Cardiac fibroblast (primary cell): ENCODE measurements at regions not wholly inside any gene's neighbourhood (a gene's known extent, or its start where the extent isn't known, plus 50 kb on each side); places are given as distances from the start of the nearest gene placed in this dataset.

Source experiments
- DNase-seq, 2 donors: peaks; one replicate each; pipeline versions ENCODE4 v3.0.0 to v3.0.0-alpha.2; 2010; ENCODE audit warnings: low read depth in 2 of 2
- H3K4me3 ChIP-seq, 2 donors: replicated peaks in 1 of 2; 1 replicate in 1 of 2; 2 replicates in 1 of 2; pipeline ENCODE4 v1.5.1; 2011; ENCODE audit warnings: low read depth in 2 of 2, low read length in 2 of 2, mild to moderate bottlenecking in 2 of 2, moderate library complexity in 1 of 2
- CTCF ChIP-seq: IDR thresholded peaks from one replicate; pipeline ENCODE4 v1.5.1; 2011; ENCODE audit warnings: low read depth, mild to moderate bottlenecking, low read length, inconsistent platforms

- DNase-seq, result peak in 1 of 2 donors; percentile 53
- no peak overlapping the region for H3K4me3 ChIP-seq
- TF ChIP-seq CTCF, result no peak
Observed at GRCh38 chr6:111971866-111972532, 81.9 kb upstream of the CCN6 start.

DNA sequence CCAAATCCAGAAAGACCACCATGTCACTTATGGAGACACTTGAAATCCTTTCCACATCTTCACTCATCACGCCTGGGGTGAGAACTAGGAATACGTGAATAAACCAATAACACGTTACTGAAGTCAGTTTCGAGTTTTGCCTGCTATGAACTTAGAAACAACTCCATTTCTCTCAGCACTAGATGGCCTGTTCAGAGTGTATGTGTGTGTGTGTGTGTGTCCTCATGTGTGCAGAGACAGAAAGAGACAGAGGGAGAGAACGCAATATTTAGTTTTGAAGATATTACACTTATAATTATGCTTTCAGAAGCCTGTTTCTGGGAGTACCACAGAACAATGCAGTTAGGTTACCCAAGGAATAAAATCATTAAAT is 81.2 kb upstream of the CCN6 start:
- no peak for TF ChIP-seq CTCF
- no peak overlapping the region for H3K4me3 ChIP-seq
- no peak for DNase-seq

DNA sequence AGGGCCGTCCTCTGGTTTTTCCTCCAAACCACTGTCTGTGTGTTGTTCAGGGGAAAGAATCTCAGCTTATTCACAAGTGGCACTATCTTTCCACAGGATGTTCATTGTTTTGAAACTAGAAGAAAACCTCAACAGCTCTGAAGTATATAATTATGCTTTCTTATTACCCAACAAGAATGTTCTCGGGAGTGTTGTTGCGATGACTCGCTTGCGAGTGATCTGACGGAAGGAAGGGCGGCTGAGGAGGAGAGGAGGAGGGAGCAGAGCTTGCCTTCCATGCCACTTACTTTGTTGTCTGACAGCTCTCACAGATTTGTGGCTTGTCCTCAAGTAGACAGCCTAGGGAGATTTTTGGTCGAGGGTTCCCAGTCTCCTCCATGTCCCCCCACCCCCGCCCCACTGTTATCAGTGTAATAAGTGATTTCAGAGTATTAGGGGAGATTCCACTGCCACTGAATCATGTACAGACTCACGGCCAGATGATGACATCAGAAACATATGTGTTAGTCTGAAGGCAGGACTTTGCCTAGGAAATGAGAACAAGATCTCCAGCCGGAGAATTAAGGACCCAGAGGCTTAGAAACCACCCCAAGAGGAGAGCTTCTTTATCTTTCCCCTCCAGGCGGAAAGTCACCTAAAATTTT is 80.7 kb upstream of the CCN6 start:
- peak; percentile 95 to 98 for DNase-seq
- TF ChIP-seq CTCF, result no peak
- peak overlapping the region; percentile 4 to 19 for H3K4me3 ChIP-seq

DNA sequence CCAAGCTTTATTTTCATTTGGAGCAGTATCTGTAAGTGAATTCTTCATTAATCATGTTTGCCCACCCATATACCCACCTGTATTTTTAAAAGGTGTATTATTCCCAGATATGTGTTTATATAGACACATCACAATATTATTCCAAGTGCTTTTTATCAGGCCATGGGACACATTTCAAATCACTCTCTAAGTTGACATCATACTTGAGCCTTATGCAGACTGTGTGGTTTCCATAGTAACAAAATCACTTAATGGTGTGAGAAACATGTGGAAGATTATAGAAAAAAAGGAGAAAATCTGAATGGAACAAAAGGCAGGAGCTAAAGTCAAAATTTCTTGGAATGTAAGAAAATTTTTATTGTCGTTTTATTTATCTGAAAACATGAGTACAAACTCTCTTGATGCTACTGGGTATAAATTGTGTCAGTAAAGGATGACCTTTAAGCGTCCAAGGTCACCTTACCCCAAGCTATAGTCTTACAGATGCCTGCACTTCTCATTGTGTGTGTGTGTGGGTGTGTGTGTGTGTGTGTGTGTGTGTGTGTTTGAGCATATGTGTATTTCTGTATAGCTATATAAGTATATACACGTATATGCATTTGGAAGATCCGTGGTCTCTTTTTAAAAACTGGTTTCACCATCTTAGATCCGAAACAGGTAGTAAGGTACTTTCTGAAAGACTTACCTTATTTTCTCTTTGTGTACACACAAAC is 79.8 kb upstream of the CCN6 start:
- no peak overlapping the region for H3K4me3 ChIP-seq
- no peak for TF ChIP-seq CTCF
- DNase-seq, result peak; percentile 79 to 82

DNA sequence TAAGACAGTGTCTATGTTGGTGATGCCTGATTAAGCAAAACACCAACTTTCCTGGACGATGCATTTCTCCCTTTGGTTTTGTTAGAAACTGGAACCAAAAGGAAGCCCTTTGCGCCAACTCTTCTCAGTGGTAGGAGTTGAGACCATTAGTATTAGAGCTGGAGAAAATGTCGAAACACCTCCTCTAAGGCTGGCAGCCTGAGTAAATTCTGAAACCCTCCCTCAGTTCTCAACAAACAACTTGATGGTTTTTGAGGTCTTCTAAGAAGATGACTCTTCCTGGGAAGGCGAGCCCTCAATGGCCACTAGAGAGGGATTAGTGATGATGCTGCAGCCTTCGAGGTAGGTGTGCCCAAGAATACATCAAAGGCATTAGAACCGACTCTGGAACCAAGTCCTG is 78.4 kb upstream of the CCN6 start:
- no peak overlapping the region for H3K4me3 ChIP-seq
- no peak for DNase-seq
- no peak for TF ChIP-seq CTCF

DNA sequence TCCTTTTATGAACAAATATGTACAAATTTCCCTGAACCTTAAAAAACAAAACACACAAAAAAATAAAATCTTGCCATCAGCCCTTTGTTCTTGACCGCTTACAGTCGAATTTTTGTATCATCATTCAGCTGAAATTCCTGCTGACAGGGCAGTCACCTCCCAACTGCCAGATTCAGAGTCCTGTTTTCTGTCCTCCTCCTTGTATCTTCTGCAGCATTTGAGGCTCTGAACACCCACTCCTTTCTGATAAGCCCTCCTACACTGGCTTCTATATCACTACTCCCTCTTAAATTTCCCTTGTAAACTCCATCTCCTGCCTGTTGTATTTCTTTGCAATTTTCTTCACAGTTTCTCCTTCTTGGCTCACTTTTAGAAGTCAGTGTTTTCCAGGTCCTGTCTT is 77.8 kb upstream of the CCN6 start:
- peak in 1 of 2 donors; percentile 32 for DNase-seq
- TF ChIP-seq CTCF, result no peak

More for the DNA sequence above, 77.8 kb upstream of the CCN6 start:
- no peak overlapping the region for H3K4me3 ChIP-seq
